ENCODE measurements at regions not wholly inside any gene's neighbourhood (a gene's known extent, or its start where the extent isn't known, plus 50 kb on each side); places are given as distances from the start of the nearest gene placed in this dataset.

GRCh38 chr5:161190086-161190485 lies 338.1 kb upstream of the ATP10B start:
- Histone ChIP-seq H3K4me1 (no peaks in the 10 kb centered on the region), H3K27me3 (no peaks in the 10 kb centered on the region), H3K36me3 (no peaks in the 10 kb centered on the region), H3K9me3 (no peaks in the 10 kb centered on the region), H3K27ac (no peak overlapping the region), H3K4me3 (no peak overlapping the region)
- WGBS, 4 donors = 86 to 96% (median 94%) methylated on average over 3 of the region's 3 CpGs
- intact Hi-C loops (cut with DNase I) = no loop called here
- DNase-seq (no peak), ATAC-seq (no peak)
- TF ChIP-seq POLR2A (IDR thresholded peaks at IDR 0.05) = no peak

- TF ChIP-seq POLR2A (IDR thresholded peaks at IDR 0.05) = no peak
- ATAC-seq = no peak
- H3K4me1 ChIP-seq = no peaks in the 10 kb centered on the region
- 38 to 93% (median 83%) methylated on average over 1 of the region's 1 CpG for WGBS, 4 donors
- H3K27ac ChIP-seq = no peak overlapping the region
- H3K36me3 ChIP-seq = no peaks in the 10 kb centered on the region
- intact Hi-C loops (cut with DNase I) = no loop called here
- no peaks in the 10 kb centered on the region for H3K27me3 ChIP-seq
- no peaks in the 10 kb centered on the region for H3K9me3 ChIP-seq
- DNase-seq = no peak
- H3K4me3 ChIP-seq = no peak overlapping the region
These were observed 337.4 kb upstream of the ATP10B start for GRCh38 chr5:161189452-161189851.

DNA sequence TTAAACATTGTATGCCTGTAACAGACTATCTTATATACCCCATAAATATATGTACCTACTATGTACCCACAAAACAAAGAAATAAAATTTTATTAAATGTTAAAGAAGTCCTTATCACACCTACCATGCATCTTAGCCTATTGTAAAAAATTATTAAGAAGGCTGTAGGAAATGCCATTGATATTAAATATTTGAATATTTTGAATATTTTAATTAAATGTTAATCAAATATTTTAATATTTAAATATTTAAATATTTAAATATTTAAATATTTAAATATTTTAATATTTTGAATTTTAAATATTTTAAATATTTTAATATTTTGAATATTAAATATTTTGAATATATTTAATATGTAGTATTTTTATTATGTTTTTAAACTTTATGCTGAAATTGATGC lies 331.5 kb upstream of the ATP10B start:
- no peaks in the 10 kb centered on the region for H3K27me3 ChIP-seq
- no peak overlapping the region for H3K4me3 ChIP-seq
- no peaks in the 10 kb centered on the region for H3K4me1 ChIP-seq
- H3K27ac ChIP-seq = no peak overlapping the region
- TF ChIP-seq CTCF (IDR thresholded peaks at IDR 0.05) (no peak), POLR2A (IDR thresholded peaks at IDR 0.05) (no peak)
- peaks cover 0 to 14% (median 0%) of the 10 kb centered on the region in 12 donors for H3K9me3 ChIP-seq
- no peak for ATAC-seq
- H3K36me3 ChIP-seq = no peaks in the 10 kb centered on the region
- intact Hi-C loops (cut with DNase I) = no loop called here
- DNase-seq = no peak

- no peak overlapping the region for H3K27ac ChIP-seq
- H3K4me3 ChIP-seq = no peak overlapping the region
- peaks cover 0 to 6% (median 0%) of the 10 kb centered on the region in 12 donors for H3K9me3 ChIP-seq
- no peak for TF ChIP-seq CTCF (IDR thresholded peaks at IDR 0.05)
- no peak for TF ChIP-seq POLR2A (IDR thresholded peaks at IDR 0.05)
- DNase-seq (no peak), ATAC-seq (no peak)
- no peaks in the 10 kb centered on the region for H3K36me3 ChIP-seq
- H3K27me3 ChIP-seq = no peaks in the 10 kb centered on the region
- intact Hi-C loops (cut with DNase I) = no loop called here
- 80 to 82% (median 81%) methylated on average over 2 of the region's 2 CpGs for WGBS, 4 donors
- no peaks in the 10 kb centered on the region for H3K4me1 ChIP-seq
These were observed 324.2 kb upstream of the ATP10B start for GRCh38 chr5:161176221-161176620.

DNA sequence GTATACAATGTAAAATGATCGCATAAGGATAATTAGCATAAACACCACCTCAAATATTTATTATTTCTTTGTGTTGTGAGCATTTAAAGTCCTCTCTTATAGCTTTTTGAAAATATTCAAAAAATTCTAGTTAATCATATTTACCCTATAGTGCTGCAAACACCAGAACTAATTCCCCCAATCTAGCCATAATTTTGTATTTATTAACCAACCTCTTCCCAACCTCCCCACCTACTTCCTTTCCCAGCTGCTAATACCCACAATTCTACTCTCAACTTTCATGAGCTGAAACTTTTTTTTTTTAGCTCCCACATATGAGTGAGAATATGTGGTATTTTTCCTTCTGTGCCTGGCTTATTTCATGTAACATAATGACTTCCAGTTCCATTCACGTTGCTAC lies 317.8 kb upstream of the ATP10B start:
- TF ChIP-seq CTCF (IDR thresholded peaks at IDR 0.05) (no peak), POLR2A (IDR thresholded peaks at IDR 0.05) (no peak)
- no peak for ATAC-seq
- Histone ChIP-seq H3K4me1 (no peaks in the 10 kb centered on the region), H3K27ac (no peak overlapping the region), H3K27me3 (no peaks in the 10 kb centered on the region), H3K36me3 (no peaks in the 10 kb centered on the region), H3K4me3 (no peak overlapping the region), H3K9me3 (peaks cover 0 to 7% (median 0%) of the 10 kb centered on the region in 12 donors)
- DNase-seq = no peak
- intact Hi-C loops (cut with DNase I) = no loop called here
- 84 to 85% (median 84%) methylated on average over 2 of the region's 2 CpGs for WGBS, 4 donors
